ENCODE measurements at regions not wholly inside any gene's neighbourhood (a gene's known extent, or its start where the extent isn't known, plus 50 kb on each side); places are given as distances from the start of the nearest gene placed in this dataset.

DNA sequence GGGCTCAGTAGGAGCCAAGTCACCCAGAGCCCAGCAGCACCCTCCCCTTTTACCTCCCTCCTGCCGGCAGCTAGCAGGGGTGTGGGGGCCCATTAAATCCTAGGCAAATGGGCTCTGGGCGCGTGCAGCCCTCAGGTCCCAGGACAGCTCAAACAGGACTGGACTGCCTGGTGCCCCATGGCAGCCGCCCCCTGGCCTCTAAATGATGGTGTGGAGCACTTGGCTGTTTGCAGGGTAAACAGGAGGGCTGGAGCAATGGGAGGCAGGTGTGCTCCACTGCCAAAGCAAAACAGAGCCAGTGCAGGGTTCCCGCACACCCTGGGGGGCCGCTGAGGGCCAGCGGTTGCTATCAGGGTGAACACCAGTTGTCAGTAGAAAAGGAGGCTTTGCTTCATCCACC, 55.9 kb upstream of the C5orf58 start:
- Histone ChIP-seq H3K27ac (ENCODE audit: low read length) (no peak overlapping the region), H3K9me3 (ENCODE audit: insufficient read depth, low read length) (no peaks in the 10 kb centered on the region), H3K4me1 (ENCODE audit: low read length) (peaks cover 20% of the 10 kb centered on the region), H3K9ac (ENCODE audit: low read length) (no peak overlapping the region), H3K79me2 (ENCODE audit: low read length) (no peaks in the 10 kb centered on the region), H4K20me1 (ENCODE audit: insufficient read depth, low read length) (no peaks in the 10 kb centered on the region), H3K27me3 (ENCODE audit: low read depth, low read length) (no peaks in the 10 kb centered on the region), H2AFZ (ENCODE audit: low read depth, low read length) (no peak overlapping the region), H3K4me2 (ENCODE audit: low read length) (no peak overlapping the region), H3K36me3 (replicated peaks; ENCODE audit: low read depth, low read length) (no peaks in the 10 kb centered on the region), H3K4me3 (ENCODE audit: low read length) (no peak overlapping the region)
- TF ChIP-seq, protein P1, sequence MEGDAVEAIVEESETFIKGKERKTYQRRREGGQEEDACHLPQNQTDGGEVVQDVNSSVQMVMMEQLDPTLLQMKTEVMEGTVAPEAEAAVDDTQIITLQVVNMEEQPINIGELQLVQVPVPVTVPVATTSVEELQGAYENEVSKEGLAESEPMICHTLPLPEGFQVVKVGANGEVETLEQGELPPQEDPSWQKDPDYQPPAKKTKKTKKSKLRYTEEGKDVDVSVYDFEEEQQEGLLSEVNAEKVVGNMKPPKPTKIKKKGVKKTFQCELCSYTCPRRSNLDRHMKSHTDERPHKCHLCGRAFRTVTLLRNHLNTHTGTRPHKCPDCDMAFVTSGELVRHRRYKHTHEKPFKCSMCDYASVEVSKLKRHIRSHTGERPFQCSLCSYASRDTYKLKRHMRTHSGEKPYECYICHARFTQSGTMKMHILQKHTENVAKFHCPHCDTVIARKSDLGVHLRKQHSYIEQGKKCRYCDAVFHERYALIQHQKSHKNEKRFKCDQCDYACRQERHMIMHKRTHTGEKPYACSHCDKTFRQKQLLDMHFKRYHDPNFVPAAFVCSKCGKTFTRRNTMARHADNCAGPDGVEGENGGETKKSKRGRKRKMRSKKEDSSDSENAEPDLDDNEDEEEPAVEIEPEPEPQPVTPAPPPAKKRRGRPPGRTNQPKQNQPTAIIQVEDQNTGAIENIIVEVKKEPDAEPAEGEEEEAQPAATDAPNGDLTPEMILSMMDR (IDR thresholded peaks at IDR 0.05; ENCODE audit: low read depth, low read length), result no peak
- TF ChIP-seq EZH2phosphoT487 (IDR thresholded peaks at IDR 0.05; ENCODE audit: low read depth), result no peak

DNA sequence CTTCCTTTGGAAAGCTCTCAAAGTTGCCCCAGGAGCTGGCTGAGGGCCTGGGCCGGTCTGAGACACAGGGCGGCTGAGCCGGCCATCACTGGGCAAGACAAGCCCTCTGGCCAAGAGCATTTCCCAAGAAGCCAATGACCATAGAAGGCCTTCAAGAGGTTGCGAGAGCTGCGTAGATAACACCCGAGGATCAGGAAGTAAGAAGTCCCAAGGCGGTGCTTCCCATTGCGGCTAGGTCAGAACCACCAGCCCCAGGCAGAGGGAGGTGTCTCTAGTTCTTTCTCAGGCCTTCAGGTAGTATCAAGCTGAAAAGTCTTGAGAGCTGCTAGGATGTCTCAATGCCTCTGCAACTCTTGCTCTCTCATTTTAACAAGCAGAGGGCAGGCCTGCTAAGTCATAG, 54.0 kb upstream of the C5orf58 start:
- Histone ChIP-seq H3K4me1 (ENCODE audit: low read length) (peaks cover 39% of the 10 kb centered on the region), H3K9me3 (ENCODE audit: insufficient read depth, low read length) (no peaks in the 10 kb centered on the region), H3K27ac (ENCODE audit: low read length) (no peak overlapping the region), H3K9ac (ENCODE audit: low read length) (no peak overlapping the region), H3K27me3 (ENCODE audit: low read depth, low read length) (no peaks in the 10 kb centered on the region), H3K79me2 (ENCODE audit: low read length) (no peaks in the 10 kb centered on the region), H3K4me2 (ENCODE audit: low read length) (no peak overlapping the region), H3K36me3 (replicated peaks; ENCODE audit: low read depth, low read length) (no peaks in the 10 kb centered on the region), H2AFZ (ENCODE audit: low read depth, low read length) (no peak overlapping the region), H3K4me3 (ENCODE audit: low read length) (no peak overlapping the region), H4K20me1 (ENCODE audit: insufficient read depth, low read length) (no peaks in the 10 kb centered on the region)
- no peak for TF ChIP-seq EZH2phosphoT487 (IDR thresholded peaks at IDR 0.05; ENCODE audit: low read depth)
- TF ChIP-seq, protein P1 (IDR thresholded peaks at IDR 0.05; ENCODE audit: low read depth, low read length), result no peak

DNA sequence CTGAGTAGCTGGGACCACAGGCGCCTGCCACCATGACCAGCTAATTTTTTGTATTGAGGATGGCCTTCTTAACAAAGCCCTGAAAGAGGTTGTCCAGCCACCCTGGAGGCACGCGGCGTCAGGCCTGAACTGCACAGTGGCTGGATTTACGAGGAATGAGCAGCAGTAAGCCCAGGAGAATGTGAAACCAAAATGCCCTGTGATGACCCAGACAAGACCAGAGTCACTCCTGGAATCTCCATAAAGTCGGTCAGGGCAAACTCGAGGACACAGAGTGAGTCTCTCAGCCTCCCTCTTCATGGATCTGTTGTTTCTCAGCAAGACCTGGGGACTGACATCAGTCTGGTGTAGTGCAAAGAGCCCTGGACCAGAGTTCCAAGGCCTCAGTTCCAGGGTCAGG, 53.2 kb upstream of the C5orf58 start:
- no peaks in the 10 kb centered on the region for H3K36me3 ChIP-seq (replicated peaks; ENCODE audit: low read depth, low read length)
- peaks cover 47% of the 10 kb centered on the region for H3K4me1 ChIP-seq (ENCODE audit: low read length)
- H3K27me3 ChIP-seq (ENCODE audit: low read depth, low read length), result no peaks in the 10 kb centered on the region
- no peak overlapping the region for H3K4me3 ChIP-seq (ENCODE audit: low read length)
- H3K9me3 ChIP-seq (ENCODE audit: insufficient read depth, low read length), result no peaks in the 10 kb centered on the region
- no peak overlapping the region for H3K9ac ChIP-seq (ENCODE audit: low read length)
- no peak overlapping the region for H2AFZ ChIP-seq (ENCODE audit: low read depth, low read length)
- H3K27ac ChIP-seq (ENCODE audit: low read length), result no peak overlapping the region
- H3K79me2 ChIP-seq (ENCODE audit: low read length), result no peaks in the 10 kb centered on the region
- H3K4me2 ChIP-seq (ENCODE audit: low read length), result no peak overlapping the region
- TF ChIP-seq EZH2phosphoT487 (IDR thresholded peaks at IDR 0.05; ENCODE audit: low read depth), result no peak
- TF ChIP-seq, protein P1 (IDR thresholded peaks at IDR 0.05; ENCODE audit: low read depth, low read length), result no peak
- no peaks in the 10 kb centered on the region for H4K20me1 ChIP-seq (ENCODE audit: insufficient read depth, low read length)

DNA sequence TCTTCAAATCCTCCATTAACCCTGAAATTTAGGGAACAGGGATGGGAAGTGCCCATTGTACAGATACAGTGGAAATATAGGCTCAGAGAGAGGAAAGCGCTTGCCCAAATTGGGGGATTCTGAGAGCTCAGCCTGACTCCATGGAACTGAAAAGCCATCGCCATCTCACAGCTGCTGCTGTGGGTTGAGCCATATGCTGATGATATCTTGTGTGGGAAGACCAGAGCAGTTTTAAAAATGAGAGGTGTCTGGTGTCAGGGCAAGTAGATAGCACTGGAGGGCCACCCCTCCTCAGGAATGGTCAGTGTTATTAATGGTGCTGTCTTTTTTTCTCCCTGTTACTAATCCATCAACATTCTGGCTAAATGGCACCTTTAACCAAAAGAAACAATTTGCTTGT, 50.9 kb upstream of the C5orf58 start:
- Histone ChIP-seq H2AFZ (ENCODE audit: low read depth, low read length) (no peak overlapping the region), H3K4me2 (ENCODE audit: low read length) (peak overlapping the region; percentile 38), H3K79me2 (ENCODE audit: low read length) (no peaks in the 10 kb centered on the region), H3K9ac (ENCODE audit: low read length) (no peak overlapping the region), H3K9me3 (ENCODE audit: insufficient read depth, low read length) (no peaks in the 10 kb centered on the region), H3K4me3 (ENCODE audit: low read length) (no peak overlapping the region), H4K20me1 (ENCODE audit: insufficient read depth, low read length) (no peaks in the 10 kb centered on the region), H3K27me3 (ENCODE audit: low read depth, low read length) (no peaks in the 10 kb centered on the region), H3K4me1 (ENCODE audit: low read length) (peaks cover 48% of the 10 kb centered on the region), H3K36me3 (replicated peaks; ENCODE audit: low read depth, low read length) (no peaks in the 10 kb centered on the region), H3K27ac (ENCODE audit: low read length) (no peak overlapping the region)
- TF ChIP-seq, protein P1 (IDR thresholded peaks at IDR 0.05; ENCODE audit: low read depth, low read length), result no peak
